IMR-90 (cell line): ENCODE measurements at regions not wholly inside any gene's neighbourhood (a gene's known extent, or its start where the extent isn't known, plus 50 kb on each side); places are given as distances from the start of the nearest gene placed in this dataset.

ENCODE experiments used
- ATAC-seq: fragments of 200-7000 bp; cut with Tn5 transposase; 2 replicates; pipeline ENCODE4 v1.9.1; 2020; ENCODE audit warnings: low read depth, mild to moderate bottlenecking, moderate library complexity
- BruUV-seq: library from RNA; stranded (reverse); fragments of 400-500 nt; replicated peaks from 2 replicates; lab custom pipeline; 2021; lab: Mats Ljungman, UMichigan
- CTCF ChIA-PET: fragments of 300-600 bp; formaldehyde crosslinking; extraction: SDS; loops from one replicate; lab custom pipeline; 2021; ENCODE audit warnings: antibody characterized with exemption; lab: Yijun Ruan, JAX
- POLR2A ChIA-PET: fragments of 300-600 bp; sonication (Branson Sonifier 250); formaldehyde crosslinking; loops from one replicate; lab custom pipeline; 2022; ENCODE audit warnings: antibody characterized with exemption; ENCODE audit not compliant: unreplicated experiment; lab: Charles Lee
- DNase-seq: peaks from one replicate; pipeline ENCODE4 v3.0.0; 2013
- H2AFZ ChIP-seq: replicated peaks from 2 replicates; pipeline ENCODE3; 2013; ENCODE audit warnings: low read length, mild to moderate bottlenecking; ENCODE audit not compliant: poor library complexity
- H2AK5ac ChIP-seq: 2 replicates; pipeline ENCODE4 v1.6.1; 2013; ENCODE audit warnings: low read depth, low read length, inconsistent platforms
- H2AK9ac ChIP-seq: replicated peaks from 2 replicates; pipeline ENCODE3; 2013; ENCODE audit warnings: mild to moderate bottlenecking, low read depth, low read length, moderate library complexity; ENCODE audit not compliant: poor library complexity
- H2BK120ac ChIP-seq: 2 replicates; pipeline ENCODE4 v1.6.1; 2013; ENCODE audit warnings: low read depth, low read length, inconsistent platforms
- H2BK15ac ChIP-seq: 3 replicates; pipeline ENCODE4 v1.6.1; 2013; ENCODE audit warnings: low read depth, low read length, inconsistent platforms
- H2BK20ac ChIP-seq: 2 replicates; pipeline ENCODE4 v1.6.1; 2013; ENCODE audit warnings: low read depth, mild to moderate bottlenecking, inconsistent platforms, low read length, moderate library complexity
- H2BK5ac ChIP-seq: 2 replicates; pipeline ENCODE4 v1.6.1; 2013; ENCODE audit warnings: mild to moderate bottlenecking, low read depth, low read length, inconsistent platforms; ENCODE audit not compliant: poor library complexity, severe bottlenecking
- H3K14ac ChIP-seq: replicated peaks from 2 replicates; pipeline ENCODE4 v1.6.1; 2013; ENCODE audit warnings: low read depth, low read length, inconsistent platforms
- H3K18ac ChIP-seq: 2 replicates; pipeline ENCODE4 v1.6.1; 2013; ENCODE audit warnings: low read depth, low read length, control low read depth
- H3K23ac ChIP-seq: 2 replicates; pipeline ENCODE4 v1.6.1; 2013; ENCODE audit warnings: low read depth, low read length, inconsistent platforms
- H3K27ac ChIP-seq: 2 replicates; pipeline ENCODE4 v1.5.1; 2013; ENCODE audit warnings: mild to moderate bottlenecking, control low read depth, low read length; ENCODE audit not compliant: insufficient read depth
- H3K27me3 ChIP-seq: 2 replicates; pipeline ENCODE4 v1.6.1; 2013; ENCODE audit warnings: low read length; ENCODE audit not compliant: control insufficient read depth, insufficient read depth
- H3K36me3 ChIP-seq: 2 replicates; pipeline ENCODE4 v1.6.1; 2013; ENCODE audit warnings: low read length, mixed read lengths; ENCODE audit not compliant: control insufficient read depth, insufficient read depth
- H3K4ac ChIP-seq: 2 replicates; pipeline ENCODE4 v1.6.1; 2013; ENCODE audit warnings: low read depth, low read length, inconsistent platforms
- H3K4me1 ChIP-seq: 2 replicates; pipeline ENCODE4 v1.6.1; 2013; ENCODE audit warnings: low read length, mixed read lengths; ENCODE audit not compliant: control insufficient read depth, insufficient read depth
- H3K4me2 ChIP-seq: 2 replicates; pipeline ENCODE4 v1.6.1; 2013; ENCODE audit warnings: low read depth, mild to moderate bottlenecking, control low read depth, low read length, moderate library complexity
- H3K4me3 ChIP-seq: 2 replicates; pipeline ENCODE4 v1.5.1; 2013; ENCODE audit warnings: low read depth, mild to moderate bottlenecking, control low read depth, low read length, moderate library complexity; ENCODE audit not compliant: insufficient read depth
- H3K56ac ChIP-seq: 2 replicates; pipeline ENCODE4 v1.6.1; 2013; ENCODE audit warnings: low read length, inconsistent platforms; ENCODE audit not compliant: insufficient read depth; ENCODE audit errors: extremely low read depth
- H3K79me1 ChIP-seq, 2 experiments: 2 replicates each; pipeline ENCODE4 v1.6.1; 2013; ENCODE audit warnings: low read length in 2 of 2, inconsistent platforms in 1 of 2, low read depth in 1 of 2
- H3K9ac ChIP-seq: 2 replicates; pipeline ENCODE4 v1.6.1; 2013; ENCODE audit warnings: low read depth, low read length, control low read depth
- H3K9me1 ChIP-seq: 2 replicates; pipeline ENCODE4 v1.6.1; 2013; ENCODE audit warnings: low read length, inconsistent platforms; ENCODE audit not compliant: insufficient read depth
- H3K9me3 ChIP-seq: 2 replicates; pipeline ENCODE4 v1.6.1; 2013; ENCODE audit warnings: low read length; ENCODE audit not compliant: control insufficient read depth, insufficient read depth
- H4K20me1 ChIP-seq: 2 replicates; pipeline ENCODE4 v1.6.1; 2013; ENCODE audit warnings: low read length, inconsistent platforms; ENCODE audit not compliant: insufficient read depth
- H4K5ac ChIP-seq: 2 replicates; pipeline ENCODE4 v1.6.1; 2013; ENCODE audit warnings: mild to moderate bottlenecking, low read depth, low read length, control low read depth
- H4K8ac ChIP-seq, 2 experiments: 2 replicates each; pipeline ENCODE4 v1.6.1; 2013; ENCODE audit warnings: low read depth in 2 of 2, low read length in 2 of 2, control low read depth in 1 of 2, inconsistent platforms in 1 of 2
- H4K91ac ChIP-seq: 2 replicates; pipeline ENCODE4 v1.6.1; 2013; ENCODE audit warnings: low read depth, low read length, inconsistent platforms; ENCODE audit not compliant: insufficient read depth
- BHLHE40 ChIP-seq: fragments of 150-350 bp; IDR thresholded peaks from 2 replicates; pipeline ENCODE4 v1.6.1; 2016; ENCODE audit warnings: mild to moderate bottlenecking, low read depth, low read length
- CHD1 ChIP-seq: IDR thresholded peaks from 2 replicates; pipeline ENCODE4 v1.6.1; 2012; ENCODE audit warnings: low read depth, low read length, improper control_type of control experiment
- MAFK ChIP-seq: IDR thresholded peaks from 2 replicates; pipeline ENCODE4 v1.6.1; 2012; ENCODE audit warnings: low read depth, low read length, improper control_type of control experiment
- MAZ ChIP-seq: IDR thresholded peaks from 2 replicates; pipeline ENCODE4 v1.6.1; 2012; ENCODE audit warnings: low read depth, mild to moderate bottlenecking, low read length, improper control_type of control experiment, moderate library complexity, borderline replicate concordance
- POLR2A ChIP-seq: IDR thresholded peaks from 2 replicates; pipeline ENCODE4 v1.6.1; 2012; ENCODE audit warnings: mild to moderate bottlenecking, low read depth, low read length
- RAD21 ChIP-seq: IDR thresholded peaks from 2 replicates; pipeline ENCODE4 v1.6.1; 2012; ENCODE audit warnings: low read length, improper control_type of control experiment
- RFX5 ChIP-seq: IDR thresholded peaks from 2 replicates; pipeline ENCODE4 v1.8.0; 2012; ENCODE audit warnings: low read depth, mild to moderate bottlenecking, low read length, moderate library complexity
- SMC3 ChIP-seq: fragments of 150-350 bp; IDR thresholded peaks from 2 replicates; pipeline ENCODE4 v1.6.1; 2016; ENCODE audit warnings: low read depth, mild to moderate bottlenecking, antibody characterized with exemption, low read length, moderate library complexity
- WGBS, 2 experiments: methylation state at CpG; one replicate each; pipeline versions ENCODE4 v1.1.5 to v1.1.7; 2013; ENCODE audit warnings: missing lambda C conversion rate in 2 of 2; ENCODE audit not compliant: insufficient read length in 1 of 2; ENCODE audit errors: extremely low coverage in 2 of 2; 5-methylcytosine and 5-hydroxymethylcytosine counted together
- dilution Hi-C: fragments of 300-500 bp; cut with HindIII; formaldehyde crosslinking; loops from one replicate; pipeline ENCODE4 v1.14.3; 2018; ENCODE audit warnings: low sequenced_read_pairs; ENCODE audit not compliant: unreplicated experiment
- in situ Hi-C: fragments of 300-500 bp; cut with MboI; formaldehyde crosslinking; loops from 3 replicates; pipeline ENCODE4 v1.14.3; 2019; ENCODE audit warnings: low sequenced_read_pairs, inconsistent platforms, mixed read lengths
- intact Hi-C: fragments of 100-400 bp; cut with micrococcal nuclease; formaldehyde crosslinking; loops from 2 replicates; pipeline ENCODE4 v1.10.0; 2022
- TF ChIP-seq, protein P1 (sequence below): conservative IDR thresholded peaks from 2 replicates; pipeline ENCODE4 v1.5.1; 2012; ENCODE audit warnings: mild to moderate bottlenecking, low read depth, low read length, improper control_type of control experiment
- TF ChIP-seq, protein P2 (sequence below): fragments of 150-350 bp; IDR thresholded peaks from 2 replicates; pipeline ENCODE4 v1.6.1; 2016; ENCODE audit warnings: low read depth, mild to moderate bottlenecking, low read length, moderate library complexity, borderline replicate concordance

DNA sequence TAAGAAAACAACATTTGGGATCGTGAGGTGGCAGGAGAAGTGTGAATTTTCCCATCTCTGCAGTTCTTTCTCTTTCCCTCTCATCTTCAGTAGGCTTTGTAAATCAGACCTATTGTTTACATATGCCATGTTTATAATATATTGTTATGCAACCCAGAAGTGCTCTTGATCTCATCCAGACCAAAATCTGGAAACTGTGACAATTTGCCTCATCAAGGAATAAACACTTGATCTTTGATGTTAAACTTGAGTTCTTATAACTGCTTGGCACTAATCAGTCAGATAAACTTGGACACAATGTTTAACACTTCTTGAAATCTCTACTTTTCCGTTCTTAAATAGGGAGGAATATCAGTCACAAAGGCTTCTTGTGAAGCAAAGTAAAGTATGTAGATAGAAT, 384.7 kb downstream of the DMRT2 start:
- H3K36me3 ChIP-seq, result no peaks in the 10 kb centered on the region
- in situ Hi-C loops, result no loop called here
- dilution Hi-C loops, result no loop called here
- no peak overlapping the region for H2BK120ac ChIP-seq
- H4K8ac ChIP-seq, result no peak overlapping the region
- H3K9me1 ChIP-seq, result no peaks in the 10 kb centered on the region
- H3K18ac ChIP-seq, result no peak overlapping the region
- H2AK9ac ChIP-seq, result no peak overlapping the region
- TF ChIP-seq CHD1, result no peak
- no peak for TF ChIP-seq MAFK
- no peak for TF ChIP-seq POLR2A
- TF ChIP-seq, protein P1, sequence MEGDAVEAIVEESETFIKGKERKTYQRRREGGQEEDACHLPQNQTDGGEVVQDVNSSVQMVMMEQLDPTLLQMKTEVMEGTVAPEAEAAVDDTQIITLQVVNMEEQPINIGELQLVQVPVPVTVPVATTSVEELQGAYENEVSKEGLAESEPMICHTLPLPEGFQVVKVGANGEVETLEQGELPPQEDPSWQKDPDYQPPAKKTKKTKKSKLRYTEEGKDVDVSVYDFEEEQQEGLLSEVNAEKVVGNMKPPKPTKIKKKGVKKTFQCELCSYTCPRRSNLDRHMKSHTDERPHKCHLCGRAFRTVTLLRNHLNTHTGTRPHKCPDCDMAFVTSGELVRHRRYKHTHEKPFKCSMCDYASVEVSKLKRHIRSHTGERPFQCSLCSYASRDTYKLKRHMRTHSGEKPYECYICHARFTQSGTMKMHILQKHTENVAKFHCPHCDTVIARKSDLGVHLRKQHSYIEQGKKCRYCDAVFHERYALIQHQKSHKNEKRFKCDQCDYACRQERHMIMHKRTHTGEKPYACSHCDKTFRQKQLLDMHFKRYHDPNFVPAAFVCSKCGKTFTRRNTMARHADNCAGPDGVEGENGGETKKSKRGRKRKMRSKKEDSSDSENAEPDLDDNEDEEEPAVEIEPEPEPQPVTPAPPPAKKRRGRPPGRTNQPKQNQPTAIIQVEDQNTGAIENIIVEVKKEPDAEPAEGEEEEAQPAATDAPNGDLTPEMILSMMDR, result no peak
- no peak for TF ChIP-seq RFX5
- no peak for TF ChIP-seq MAZ
- TF ChIP-seq, protein P2, sequence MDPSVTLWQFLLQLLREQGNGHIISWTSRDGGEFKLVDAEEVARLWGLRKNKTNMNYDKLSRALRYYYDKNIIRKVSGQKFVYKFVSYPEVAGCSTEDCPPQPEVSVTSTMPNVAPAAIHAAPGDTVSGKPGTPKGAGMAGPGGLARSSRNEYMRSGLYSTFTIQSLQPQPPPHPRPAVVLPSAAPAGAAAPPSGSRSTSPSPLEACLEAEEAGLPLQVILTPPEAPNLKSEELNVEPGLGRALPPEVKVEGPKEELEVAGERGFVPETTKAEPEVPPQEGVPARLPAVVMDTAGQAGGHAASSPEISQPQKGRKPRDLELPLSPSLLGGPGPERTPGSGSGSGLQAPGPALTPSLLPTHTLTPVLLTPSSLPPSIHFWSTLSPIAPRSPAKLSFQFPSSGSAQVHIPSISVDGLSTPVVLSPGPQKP, result no peak
- TF ChIP-seq SMC3, result no peak
- TF ChIP-seq BHLHE40, result no peak
- TF ChIP-seq RAD21, result no peak
- H2BK5ac ChIP-seq, result no peak overlapping the region
- WGBS, 2 experiments, result no CpG with 5 or more reads among the region's 2 CpGs
- POLR2A ChIA-PET, result no interaction called here
- no peak for DNase-seq
- no peaks in the 10 kb centered on the region for H4K20me1 ChIP-seq
- H3K56ac ChIP-seq, result no peak overlapping the region
- intact Hi-C loops, result no loop called here
- H3K9ac ChIP-seq, result no peak overlapping the region
- CTCF ChIA-PET, result no interaction called here
- no peaks in the 10 kb centered on the region for H3K27me3 ChIP-seq
- no peaks in the 10 kb centered on the region for H3K4me1 ChIP-seq
- H3K4me2 ChIP-seq, result no peak overlapping the region
- no peak overlapping the region for H3K4me3 ChIP-seq
- H3K9me3 ChIP-seq, result peaks cover 13% of the 10 kb centered on the region
- H2AFZ ChIP-seq, result no peak overlapping the region
- H3K23ac ChIP-seq, result no peak overlapping the region
- H3K79me1 ChIP-seq, result no peaks in the 10 kb centered on the region
- no TSS peak for BruUV-seq
- H2BK15ac ChIP-seq, result no peak overlapping the region
- H2BK20ac ChIP-seq, result no peak overlapping the region
- H4K91ac ChIP-seq, result no peak overlapping the region
- ATAC-seq, result no peak
- no peak overlapping the region for H3K4ac ChIP-seq
- H3K27ac ChIP-seq, result no peak overlapping the region
- H3K14ac ChIP-seq, result no peak overlapping the region
- no peak overlapping the region for H4K5ac ChIP-seq
- no peak overlapping the region for H2AK5ac ChIP-seq
